A673 (cell line): ENCODE measurements at regions not wholly inside any gene's neighbourhood (a gene's known extent, or its start where the extent isn't known, plus 50 kb on each side); places are given as distances from the start of the nearest gene placed in this dataset.

Experiments
- BruUV-seq: library from RNA; stranded (reverse); fragments of 400-500 nt; replicated peaks from 2 replicates; lab custom pipeline; 2021; lab: Mats Ljungman, UMichigan
- CTCF ChIA-PET: fragments of 300-600 bp; sonication (Branson Sonifier 250); formaldehyde crosslinking; loops from one replicate; lab custom pipeline; 2022; ENCODE audit warnings: antibody characterized with exemption; lab: Charles Lee
- POLR2A ChIA-PET: fragments of 300-600 bp; sonication (Branson Sonifier 250); formaldehyde crosslinking; loops from one replicate; lab custom pipeline; 2022; ENCODE audit warnings: antibody characterized with exemption; ENCODE audit not compliant: low non-redundant PET; lab: Charles Lee
- DNase-seq: peaks from one replicate; pipeline ENCODE4 v3.0.0-alpha.2; 2015; ENCODE audit warnings: low spot score
- H3K27ac ChIP-seq: fragments of 200-600 bp; sonication (generic); 2 replicates; pipeline ENCODE4 v1.5.1; 2016; ENCODE audit warnings: mixed run types, low read depth, mild to moderate bottlenecking, mixed read lengths, antibody characterized with exemption, low read length; ENCODE audit not compliant: poor library complexity, severe bottlenecking
- H3K27me3 ChIP-seq: fragments of 200-600 bp; sonication (generic); replicated peaks from 2 replicates; pipeline ENCODE4 v1.6.1; 2017; ENCODE audit warnings: mixed run types, low read depth, mild to moderate bottlenecking, mixed read lengths, antibody characterized with exemption, low read length; ENCODE audit not compliant: insufficient read depth, poor library complexity
- H3K36me3 ChIP-seq: fragments of 200-600 bp; sonication (generic); 2 replicates; pipeline ENCODE4 v1.6.1; 2016; ENCODE audit warnings: mixed run types, mild to moderate bottlenecking, mixed read lengths, antibody characterized with exemption, low read length; ENCODE audit not compliant: insufficient read depth, poor library complexity, severe bottlenecking
- H3K4me1 ChIP-seq: fragments of 200-600 bp; sonication (generic); 2 replicates; pipeline ENCODE4 v1.6.1; 2017; ENCODE audit warnings: mixed run types, mild to moderate bottlenecking, mixed read lengths, antibody characterized with exemption, low read length; ENCODE audit not compliant: insufficient read depth, poor library complexity, severe bottlenecking
- H3K4me3 ChIP-seq: fragments of 200-600 bp; sonication (generic); 2 replicates; pipeline ENCODE4 v1.5.1; 2016; ENCODE audit warnings: low read depth, mixed run types, mild to moderate bottlenecking, mixed read lengths, low read length; ENCODE audit not compliant: poor library complexity, severe bottlenecking
- H3K9me3 ChIP-seq: fragments of 200-600 bp; sonication (generic); 2 replicates; pipeline ENCODE4 v1.6.1; 2016; ENCODE audit warnings: mixed run types, low read depth, mild to moderate bottlenecking, mixed read lengths, antibody characterized with exemption, low read length; ENCODE audit not compliant: poor library complexity, severe bottlenecking
- CTCF ChIP-seq: fragments of 300-800, 200-600 bp; sonication (generic); conservative IDR thresholded peaks from 2 replicates; pipeline ENCODE4 v1.5.1; 2017; ENCODE audit warnings: low read depth, mild to moderate bottlenecking, antibody characterized with exemption, low read length, moderate library complexity, mixed read lengths
- EZH2 ChIP-seq: fragments of 200-600 bp; sonication (generic); IDR thresholded peaks from 2 replicates; pipeline ENCODE4 v1.6.1; 2017; ENCODE audit warnings: borderline replicate concordance, low read depth, mild to moderate bottlenecking, mixed read lengths, antibody characterized with exemption, low read length; ENCODE audit not compliant: poor library complexity, severe bottlenecking
- intact Hi-C: fragments of 100-400 bp; cut with micrococcal nuclease; formaldehyde crosslinking; loops from one replicate; pipeline ENCODE4 v1.10.0; 2022; ENCODE audit not compliant: unreplicated experiment

GRCh38 chr3:30273304-30274072, 332.9 kb upstream of the TGFBR2 start:
- TF ChIP-seq EZH2, result no peak
- no peak for TF ChIP-seq CTCF
- ChIA-PET POLR2A (no interaction called here), CTCF (no interaction called here)
- H3K36me3 ChIP-seq, result no peaks in the 10 kb centered on the region
- no peak overlapping the region for H3K27ac ChIP-seq
- H3K27me3 ChIP-seq, result no peaks in the 10 kb centered on the region
- intact Hi-C loops, result no loop called here
- no peak overlapping the region for H3K4me3 ChIP-seq
- peaks cover 15% of the 10 kb centered on the region for H3K9me3 ChIP-seq
- DNase-seq, result no peak
- H3K4me1 ChIP-seq, result no peaks in the 10 kb centered on the region
- no TSS peak for BruUV-seq

GRCh38 chr3:30277494-30277893, 328.9 kb upstream of the TGFBR2 start:
- ChIA-PET POLR2A (no interaction called here), CTCF (no interaction called here)
- intact Hi-C loops, result no loop called here
- no TSS peak for BruUV-seq
- no peaks in the 10 kb centered on the region for H3K27me3 ChIP-seq
- H3K4me1 ChIP-seq, result peaks cover 6% of the 10 kb centered on the region
- no peak overlapping the region for H3K27ac ChIP-seq
- no peaks in the 10 kb centered on the region for H3K36me3 ChIP-seq
- H3K9me3 ChIP-seq, result peaks cover 19% of the 10 kb centered on the region
- DNase-seq, result no peak
- H3K4me3 ChIP-seq, result no peak overlapping the region
- no peak for TF ChIP-seq CTCF
- no peak for TF ChIP-seq EZH2

- intact Hi-C loops, result no loop called here
- CTCF ChIA-PET, result no interaction called here
- BruUV-seq, result no TSS peak
These were observed 324.9 kb upstream of the TGFBR2 start for GRCh38 chr3:30281526-30281925.

More at GRCh38 chr3:30281526-30281925, 324.9 kb upstream of the TGFBR2 start:
- peaks cover 18% of the 10 kb centered on the region for H3K9me3 ChIP-seq
- no peak for DNase-seq
- H3K4me3 ChIP-seq, result no peak overlapping the region
- TF ChIP-seq EZH2 (no peak), CTCF (no peak)
- H3K27me3 ChIP-seq, result no peaks in the 10 kb centered on the region
- no peak overlapping the region for H3K27ac ChIP-seq
- H3K4me1 ChIP-seq, result peaks cover 40% of the 10 kb centered on the region
- H3K36me3 ChIP-seq, result no peaks in the 10 kb centered on the region
- POLR2A ChIA-PET, result no interaction called here
